Tibial nerve (tissue), 4 donors: ENCODE measurements at regions not wholly inside any gene's neighbourhood (a gene's known extent, or its start where the extent isn't known, plus 50 kb on each side); places are given as distances from the start of the nearest gene placed in this dataset.

Experiments
- EP300 ChIP-seq, 2 donors: sonication (generic); formaldehyde crosslinking; IDR thresholded peaks; one replicate each; pipeline ENCODE4 v1.6.1; 2017; ENCODE audit warnings: antibody characterized with exemption in 2 of 2, mild to moderate bottlenecking in 1 of 2
- POLR2A ChIP-seq, 2 donors: fragments of 450-650 bp; IDR thresholded peaks; one replicate each; pipeline ENCODE4 v1.6.1; 2017; ENCODE audit warnings: antibody characterized with exemption in 2 of 2, mild to moderate bottlenecking in 2 of 2, moderate library complexity in 2 of 2
- TF ChIP-seq, protein P1 (sequence below), 5 experiments: fragments of 200-600 bp in 3 of 5; fragments of 450-650 bp in 2 of 5; sonication (generic) in 3 of 5; IDR thresholded peaks; one replicate each; pipeline ENCODE4 v1.5.1; 2016 to 2019; ENCODE audit warnings: antibody characterized with exemption in 5 of 5, mild to moderate bottlenecking in 3 of 5, moderate library complexity in 2 of 5

DNA sequence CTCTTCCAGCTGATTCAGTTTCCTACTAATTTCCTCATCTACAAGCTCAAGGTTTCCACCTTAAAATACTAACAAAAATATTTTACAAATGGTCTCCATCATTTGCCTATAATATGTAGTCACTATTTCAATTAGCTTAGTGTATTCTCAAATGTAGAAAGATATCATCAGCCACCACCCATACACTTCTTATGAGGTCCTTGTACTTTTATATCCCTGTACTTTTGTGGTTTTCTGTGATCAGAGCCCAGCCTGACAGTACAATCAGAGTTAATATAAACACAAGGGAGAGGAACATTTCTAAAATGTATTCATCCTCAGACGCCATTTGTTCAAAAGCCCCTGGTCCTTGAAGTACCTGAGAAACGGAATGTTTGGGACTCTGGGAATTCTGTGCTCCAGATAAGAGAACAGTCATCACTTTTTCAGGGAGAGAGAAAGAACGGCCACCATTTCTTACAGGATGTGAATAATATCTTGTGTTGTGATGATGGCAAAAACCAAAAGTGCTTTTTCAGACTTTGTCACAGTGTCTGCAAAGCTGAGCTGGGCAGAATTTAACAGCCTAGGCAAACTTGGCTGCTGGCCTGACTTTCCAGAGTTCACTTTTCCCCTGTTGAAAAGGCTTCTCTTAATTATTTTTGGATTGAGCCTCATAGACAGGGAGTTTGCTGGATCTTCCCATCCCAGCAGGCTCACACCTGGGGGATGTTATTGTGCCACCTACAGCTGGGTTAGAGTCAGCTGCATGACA is 361.7 kb upstream of the ACVR2A start:
- TF ChIP-seq POLR2A (IDR thresholded peaks at IDR 0.05): no peak
- TF ChIP-seq, protein P1, sequence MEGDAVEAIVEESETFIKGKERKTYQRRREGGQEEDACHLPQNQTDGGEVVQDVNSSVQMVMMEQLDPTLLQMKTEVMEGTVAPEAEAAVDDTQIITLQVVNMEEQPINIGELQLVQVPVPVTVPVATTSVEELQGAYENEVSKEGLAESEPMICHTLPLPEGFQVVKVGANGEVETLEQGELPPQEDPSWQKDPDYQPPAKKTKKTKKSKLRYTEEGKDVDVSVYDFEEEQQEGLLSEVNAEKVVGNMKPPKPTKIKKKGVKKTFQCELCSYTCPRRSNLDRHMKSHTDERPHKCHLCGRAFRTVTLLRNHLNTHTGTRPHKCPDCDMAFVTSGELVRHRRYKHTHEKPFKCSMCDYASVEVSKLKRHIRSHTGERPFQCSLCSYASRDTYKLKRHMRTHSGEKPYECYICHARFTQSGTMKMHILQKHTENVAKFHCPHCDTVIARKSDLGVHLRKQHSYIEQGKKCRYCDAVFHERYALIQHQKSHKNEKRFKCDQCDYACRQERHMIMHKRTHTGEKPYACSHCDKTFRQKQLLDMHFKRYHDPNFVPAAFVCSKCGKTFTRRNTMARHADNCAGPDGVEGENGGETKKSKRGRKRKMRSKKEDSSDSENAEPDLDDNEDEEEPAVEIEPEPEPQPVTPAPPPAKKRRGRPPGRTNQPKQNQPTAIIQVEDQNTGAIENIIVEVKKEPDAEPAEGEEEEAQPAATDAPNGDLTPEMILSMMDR (IDR thresholded peaks at IDR 0.05): no peak
- TF ChIP-seq EP300 (IDR thresholded peaks at IDR 0.05): no peak
